NCI-H510A treated with DMSO at 0.1 percent for 48 hours (cell line): ENCODE measurements at regions not wholly inside any gene's neighbourhood (a gene's known extent, or its start where the extent isn't known, plus 50 kb on each side); places are given as distances from the start of the nearest gene placed in this dataset.

Experiments used
- DNase-seq: peaks from one replicate; lab custom pipeline; 2025; lab: John Stamatoyannopoulos, UW

DNA sequence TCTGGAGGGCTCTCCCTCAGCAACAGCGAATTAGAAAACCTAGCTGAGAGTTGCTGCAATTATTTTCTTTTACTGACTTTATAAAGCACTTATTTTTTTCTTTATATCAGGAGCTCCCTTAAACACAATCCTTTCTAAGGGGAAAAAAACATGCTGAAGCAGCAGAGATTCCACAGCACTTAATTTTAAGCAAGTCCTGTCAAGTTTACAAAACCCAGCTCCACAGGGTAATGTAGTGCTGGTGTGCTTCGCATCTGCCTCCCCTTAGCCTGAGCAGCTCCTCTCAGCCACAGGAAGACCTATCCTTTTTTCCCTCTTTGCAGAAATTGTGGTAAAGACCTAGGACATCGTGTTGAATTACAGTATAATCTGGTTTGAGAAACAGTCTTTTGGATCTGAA lies 208.1 kb upstream of the SYNDIG1 start:
- DNase-seq = no peak

DNA sequence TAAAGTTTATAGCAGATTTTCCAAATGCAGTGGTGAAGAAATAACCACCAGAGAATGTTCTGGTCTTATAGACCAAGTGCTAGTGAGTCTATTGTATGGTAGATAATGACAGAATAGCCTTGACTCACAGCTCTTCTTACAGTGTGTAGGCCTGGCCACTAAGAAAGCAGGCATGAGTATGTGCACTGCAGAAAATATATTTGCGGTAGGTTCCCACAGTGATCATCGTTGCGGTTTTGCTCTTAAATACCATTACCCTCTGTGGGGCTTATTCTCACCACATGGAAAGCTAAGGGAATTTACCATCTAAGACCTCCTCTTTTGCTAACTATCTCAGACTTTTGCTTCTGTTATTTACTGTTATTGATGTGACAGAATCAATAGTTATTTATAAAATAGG lies 212.3 kb upstream of the SYNDIG1 start:
- DNase-seq = no peak

DNA sequence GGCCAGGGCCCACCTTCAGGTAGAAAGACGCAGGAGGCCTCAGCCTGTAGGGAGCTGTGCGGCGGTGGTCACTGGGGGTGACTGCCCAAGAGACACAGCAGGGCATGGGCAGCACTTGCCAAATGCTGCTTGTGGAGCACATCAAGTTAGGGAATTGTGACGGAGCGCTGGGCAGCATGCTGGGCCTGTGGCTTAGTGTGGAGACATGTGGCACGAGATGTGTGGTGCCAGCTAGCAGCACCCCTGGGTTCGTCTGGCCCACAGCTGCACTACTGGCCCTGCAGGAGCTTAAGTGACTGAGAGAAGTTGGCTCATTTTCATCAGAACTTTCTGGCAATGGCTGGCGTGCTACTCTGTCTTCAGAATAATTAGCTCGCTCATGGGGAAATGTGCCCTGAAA lies 213.1 kb upstream of the SYNDIG1 start:
- DNase-seq = no peak

DNA sequence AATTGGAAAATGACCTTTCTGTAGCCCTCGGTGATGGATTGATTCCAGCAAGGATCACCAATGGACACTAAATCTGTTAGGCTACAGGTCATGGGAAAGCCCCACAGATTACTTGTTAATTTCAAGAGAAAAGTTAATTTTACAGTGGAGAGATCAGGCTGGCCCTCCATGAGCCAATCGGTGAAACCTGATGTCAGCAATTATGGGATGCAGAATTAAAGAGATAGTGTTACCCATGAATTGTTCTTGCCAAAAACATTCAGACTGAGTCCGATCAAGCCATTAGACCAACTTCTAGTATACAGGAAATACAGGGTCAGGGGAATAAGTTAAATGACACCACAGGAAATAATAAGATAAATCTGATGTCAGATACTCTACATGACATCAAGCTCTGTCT lies 214.9 kb upstream of the SYNDIG1 start:
- no peak for DNase-seq

DNA sequence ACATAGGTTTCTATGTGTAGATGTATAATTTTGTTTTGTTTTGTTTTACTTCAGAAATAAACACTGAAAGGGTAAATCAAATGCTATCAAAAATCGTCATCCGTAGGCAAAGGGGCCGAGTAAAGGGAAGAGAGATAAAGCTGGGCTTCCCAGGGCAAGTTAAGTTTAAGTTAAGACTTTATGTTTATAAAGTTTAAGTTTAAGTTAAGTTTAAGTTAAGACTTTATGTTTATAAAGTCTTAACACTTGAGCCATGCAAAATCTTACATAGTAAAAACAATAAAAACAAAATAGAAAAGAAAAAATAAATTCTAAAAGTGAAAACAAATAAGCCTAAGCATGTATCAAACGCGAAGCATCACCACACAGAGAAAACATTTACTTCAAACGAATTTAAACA lies 216.1 kb upstream of the SYNDIG1 start:
- no peak for DNase-seq

DNA sequence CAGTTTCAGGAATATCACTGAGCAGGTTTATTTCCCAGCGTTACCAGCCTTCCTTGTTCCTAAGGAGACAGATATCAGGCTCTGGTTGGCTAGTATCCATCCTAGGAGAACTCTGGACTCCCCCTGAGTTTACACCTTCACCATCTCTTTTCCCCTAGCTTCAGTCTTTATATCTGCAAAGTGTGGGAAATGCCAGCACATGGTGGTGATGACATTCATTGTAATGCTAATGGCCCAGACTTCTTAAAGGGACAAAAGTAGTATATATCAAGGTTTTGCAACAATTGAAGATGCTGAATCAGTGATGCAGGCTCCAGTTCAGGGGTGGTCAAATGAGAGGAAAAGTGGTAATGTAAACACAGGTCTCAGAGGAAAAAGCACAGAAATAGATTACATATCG lies 224.3 kb upstream of the SYNDIG1 start:
- no peak for DNase-seq

DNA sequence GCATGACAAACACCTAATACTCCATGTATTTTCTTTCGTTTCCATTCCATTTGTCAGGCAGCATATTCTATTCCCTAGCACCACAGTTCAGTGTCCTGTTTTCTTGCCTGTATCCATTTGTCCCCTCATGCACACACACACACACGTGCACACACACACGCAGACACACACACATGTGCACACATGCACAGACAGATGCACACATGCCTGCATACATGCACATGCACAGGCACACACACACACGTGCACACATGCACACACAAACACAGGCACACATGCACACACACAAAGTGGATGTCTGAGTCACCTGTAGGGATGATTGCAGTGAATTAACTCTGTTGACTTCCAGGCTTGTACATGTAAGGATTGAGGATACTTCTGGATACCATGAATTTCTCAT lies 226.7 kb upstream of the SYNDIG1 start:
- no peak for DNase-seq

DNA sequence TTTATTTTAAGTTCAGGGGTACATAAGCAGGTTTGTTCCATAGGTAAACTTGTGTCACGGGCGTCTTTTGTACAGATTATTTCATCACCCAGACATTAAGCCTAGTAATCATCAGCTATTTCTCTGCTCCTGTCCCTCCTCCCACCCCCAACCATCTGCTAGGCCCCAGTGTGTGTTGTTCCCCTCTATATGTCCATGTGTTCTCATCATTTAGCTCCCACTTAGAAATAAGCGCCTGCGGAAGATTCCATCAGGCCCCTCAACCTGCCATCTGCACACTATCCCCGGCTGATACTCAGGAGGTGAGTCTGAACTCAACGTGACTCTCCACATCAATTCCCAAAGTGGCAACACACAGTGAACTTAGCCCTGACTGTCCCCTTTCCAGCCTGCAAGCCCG lies 228.0 kb upstream of the SYNDIG1 start:
- DNase-seq = no peak

DNA sequence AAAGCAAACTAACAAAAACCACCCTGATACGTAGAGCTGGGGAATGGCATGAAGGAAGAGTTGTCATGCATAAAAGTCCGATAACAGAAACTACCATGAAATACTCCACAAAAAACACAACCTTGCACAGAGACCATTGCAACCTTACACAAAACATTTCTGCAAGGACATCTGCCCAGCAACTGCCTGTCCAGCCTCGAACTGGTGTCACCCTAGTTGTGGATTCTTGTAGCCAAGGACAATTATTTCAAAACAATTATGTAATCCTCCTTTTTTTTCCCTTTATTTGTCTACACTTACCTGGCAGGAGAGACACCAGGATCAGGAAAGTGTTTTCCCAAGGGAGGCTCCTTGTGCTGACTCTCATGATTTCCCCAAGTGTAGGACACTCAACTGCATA lies 232.5 kb upstream of the SYNDIG1 start:
- no peak for DNase-seq

DNA sequence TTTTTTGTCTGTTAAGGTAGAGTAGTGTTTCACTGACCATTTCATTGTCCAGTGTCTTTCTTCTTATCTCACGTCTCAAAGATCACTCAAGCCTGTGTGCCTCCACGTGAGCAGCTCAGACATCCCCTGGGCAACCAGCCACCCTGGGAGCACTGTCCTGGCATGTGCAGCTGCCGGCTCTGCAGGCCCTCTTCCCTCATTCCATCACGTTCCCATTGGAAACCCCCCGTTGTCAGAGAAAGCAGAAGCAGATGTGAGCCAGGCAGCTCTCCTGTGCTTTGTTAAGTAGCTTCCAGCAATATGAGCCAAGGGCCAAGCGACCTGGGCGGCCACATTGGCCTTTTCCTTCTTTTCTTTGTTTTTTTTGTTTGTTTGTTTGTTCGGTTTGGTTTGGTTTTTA lies 233.2 kb upstream of the SYNDIG1 start:
- no peak for DNase-seq

DNA sequence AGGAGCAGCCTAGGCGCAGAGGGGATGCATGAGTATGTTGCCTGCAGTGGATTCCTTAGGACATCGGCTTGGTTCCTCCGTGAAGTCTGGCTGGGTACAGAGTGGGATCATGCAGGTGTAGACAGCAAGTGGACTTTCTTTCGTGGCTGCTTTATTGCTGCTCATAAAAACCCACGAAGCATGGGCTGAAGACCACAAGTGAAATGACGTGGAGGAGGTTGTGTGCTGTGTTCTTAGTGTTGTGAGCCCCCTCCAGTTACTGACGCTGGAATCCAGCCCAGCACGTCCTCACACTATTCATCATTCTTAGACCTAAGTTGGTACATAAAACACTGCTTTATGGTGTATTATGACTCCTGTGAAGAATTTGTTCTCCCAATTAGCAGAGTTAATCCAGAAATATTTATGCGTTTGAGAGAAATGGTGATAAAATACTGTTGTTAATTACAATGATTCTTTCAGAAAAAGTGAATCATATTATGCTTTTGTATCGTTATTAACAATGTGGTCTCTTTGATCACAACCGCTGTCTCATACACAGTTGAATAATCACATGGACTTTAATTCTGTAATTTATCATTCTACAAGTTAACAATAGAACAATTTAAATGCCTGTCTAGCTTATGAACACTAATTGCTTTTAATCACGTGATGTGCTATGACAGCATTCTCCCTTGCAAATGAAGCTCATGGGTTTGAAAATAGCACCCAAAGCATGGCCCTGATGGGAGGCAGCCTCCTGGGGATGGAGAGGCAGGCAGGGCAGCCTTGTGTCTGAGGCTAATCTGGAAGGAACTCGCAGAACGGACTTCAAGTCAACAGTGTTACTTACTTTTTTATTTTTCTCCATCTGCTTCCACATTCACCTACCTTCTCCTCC lies 233.9 kb upstream of the SYNDIG1 start:
- DNase-seq = no peak

DNA sequence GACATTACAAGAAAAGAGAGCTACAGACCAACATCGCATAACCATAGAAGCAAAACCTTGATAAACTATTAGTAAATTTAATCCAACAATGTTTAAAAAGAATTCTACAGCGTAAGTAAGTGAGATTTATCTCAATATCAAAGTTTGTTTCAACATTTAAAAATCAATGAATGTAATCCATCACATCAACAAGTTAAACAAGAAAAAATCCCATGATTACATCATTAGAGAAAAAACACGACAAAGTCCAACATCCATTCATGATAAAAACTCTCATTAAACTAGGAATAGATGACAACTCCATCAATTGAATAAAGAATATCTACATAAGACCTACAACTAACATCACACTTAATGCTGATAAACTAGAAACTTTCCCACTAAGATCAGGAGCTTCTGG lies 239.0 kb upstream of the GGTLC1 start:
- no peak for DNase-seq

DNA sequence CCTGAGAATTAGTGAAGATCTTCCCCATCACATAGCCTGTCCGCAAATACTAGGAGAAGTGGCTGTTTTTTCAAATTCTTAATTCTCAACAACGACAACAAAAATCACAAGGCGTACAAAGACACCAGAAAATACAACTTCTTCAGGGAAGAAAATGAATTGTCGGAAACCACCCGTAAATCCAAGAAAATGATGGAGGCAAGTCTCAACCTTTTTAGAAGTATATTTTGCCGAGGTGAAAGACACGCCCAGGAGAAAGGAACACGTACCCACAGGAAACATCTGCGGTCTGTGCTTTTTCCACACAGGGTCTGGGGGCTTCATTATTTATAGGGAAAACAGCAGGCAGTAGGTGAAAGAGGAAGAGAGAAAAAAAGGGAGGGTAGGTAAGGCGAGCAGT lies 223.9 kb upstream of the GGTLC1 start:
- DNase-seq = no peak

DNA sequence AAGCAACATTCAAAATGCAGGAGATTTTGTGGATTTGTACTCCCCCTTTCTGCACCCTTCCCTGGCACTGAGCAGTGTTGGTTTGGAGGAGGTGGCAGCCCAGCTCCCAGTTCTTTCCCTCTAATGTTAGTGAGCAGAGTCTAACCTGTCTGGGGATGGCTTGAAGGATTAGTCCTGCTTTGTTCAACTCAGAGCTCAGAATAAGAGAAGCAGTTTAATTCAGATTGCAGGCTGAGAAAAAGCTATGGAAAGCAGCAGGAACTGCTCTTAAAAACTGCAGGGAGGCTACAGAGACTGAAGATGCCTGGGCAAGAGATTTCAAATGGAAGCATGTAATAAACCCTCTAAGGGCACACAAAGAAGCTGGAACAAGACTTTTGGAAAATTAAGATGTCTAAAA lies 223.4 kb upstream of the GGTLC1 start:
- DNase-seq = no peak

DNA sequence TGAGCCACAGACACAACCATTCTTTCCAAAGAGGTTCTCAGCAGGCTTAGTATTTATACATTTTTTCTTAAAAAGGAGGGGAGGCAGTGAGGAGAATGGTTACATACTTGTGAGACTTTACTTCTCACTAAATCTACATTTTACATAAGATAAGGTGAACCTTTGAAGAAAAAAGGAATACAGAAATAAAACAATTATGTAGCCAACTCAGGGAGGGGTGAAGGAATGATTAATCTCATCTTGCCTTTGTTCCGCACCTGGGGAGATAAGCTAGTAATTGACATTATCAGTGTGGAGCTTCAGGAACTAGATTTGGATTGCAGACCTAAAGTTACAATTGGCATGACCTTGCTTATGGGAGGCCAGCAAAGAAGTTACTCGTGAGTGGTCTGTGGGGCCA lies 221.8 kb upstream of the GGTLC1 start:
- no peak for DNase-seq

DNA sequence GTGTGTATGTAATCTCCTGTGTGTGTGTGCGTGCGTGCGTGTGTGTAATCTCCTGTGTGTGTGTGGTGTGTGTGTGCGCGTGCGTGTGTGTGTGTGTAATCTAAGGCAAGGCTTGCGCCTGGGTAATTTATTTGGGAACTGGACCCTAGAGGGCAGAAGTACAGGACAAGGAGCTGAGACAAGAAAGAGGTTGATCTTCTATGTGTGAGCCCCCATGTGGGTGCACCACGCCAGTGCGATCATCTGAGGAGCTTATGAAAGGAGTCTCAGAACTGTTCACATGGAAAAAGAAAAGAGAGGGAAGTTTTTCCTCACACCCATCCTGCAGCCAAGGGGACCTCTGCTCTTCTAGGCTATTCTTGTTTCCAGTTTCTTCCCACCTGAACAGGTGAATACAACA lies 220.1 kb upstream of the GGTLC1 start:
- DNase-seq = no peak

DNA sequence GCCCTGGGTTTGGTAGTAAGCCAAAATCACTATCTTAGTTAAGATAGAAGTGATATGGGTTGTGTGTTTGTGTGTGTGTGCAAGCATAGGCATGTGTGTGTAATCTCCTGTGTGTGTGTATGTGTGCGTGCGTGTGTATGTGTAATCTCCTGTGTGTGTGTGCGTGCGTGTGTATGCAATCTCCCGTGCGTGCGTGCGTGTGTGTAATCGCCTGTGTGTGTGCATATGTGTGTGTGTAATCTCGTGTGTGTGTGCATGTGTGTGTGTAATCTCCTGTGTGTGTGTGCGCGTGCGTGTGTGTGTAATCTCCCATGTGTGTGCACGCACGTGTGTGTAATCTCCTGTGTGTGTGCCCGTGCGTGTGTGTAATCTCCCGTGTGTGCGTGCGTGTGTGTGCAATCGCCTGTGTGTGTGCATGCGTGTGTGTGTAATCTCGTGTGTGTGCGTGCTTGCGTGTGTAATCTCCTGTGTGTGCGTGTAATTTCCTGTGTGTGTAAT lies 219.3 kb upstream of the GGTLC1 start:
- no peak for DNase-seq

DNA sequence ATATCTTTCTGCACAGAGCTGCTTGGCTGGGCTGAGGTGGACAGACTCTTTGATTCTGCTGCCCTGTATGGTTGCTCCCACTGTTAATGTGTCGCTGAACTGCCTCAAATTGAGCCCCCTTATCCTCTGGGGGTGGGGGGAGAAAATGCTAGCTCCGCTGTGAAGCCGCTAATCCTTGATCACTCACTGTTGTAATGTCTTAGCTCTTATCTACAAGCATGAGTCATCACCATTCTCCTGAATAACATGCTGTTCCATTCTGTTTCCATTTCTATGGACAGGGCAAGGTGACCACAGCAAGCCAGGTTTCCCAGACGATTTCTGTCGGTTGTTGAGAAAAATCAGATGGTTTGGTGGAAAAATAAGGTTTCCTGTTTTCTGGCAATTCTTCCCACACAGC lies 218.4 kb upstream of the GGTLC1 start:
- no peak for DNase-seq

DNA sequence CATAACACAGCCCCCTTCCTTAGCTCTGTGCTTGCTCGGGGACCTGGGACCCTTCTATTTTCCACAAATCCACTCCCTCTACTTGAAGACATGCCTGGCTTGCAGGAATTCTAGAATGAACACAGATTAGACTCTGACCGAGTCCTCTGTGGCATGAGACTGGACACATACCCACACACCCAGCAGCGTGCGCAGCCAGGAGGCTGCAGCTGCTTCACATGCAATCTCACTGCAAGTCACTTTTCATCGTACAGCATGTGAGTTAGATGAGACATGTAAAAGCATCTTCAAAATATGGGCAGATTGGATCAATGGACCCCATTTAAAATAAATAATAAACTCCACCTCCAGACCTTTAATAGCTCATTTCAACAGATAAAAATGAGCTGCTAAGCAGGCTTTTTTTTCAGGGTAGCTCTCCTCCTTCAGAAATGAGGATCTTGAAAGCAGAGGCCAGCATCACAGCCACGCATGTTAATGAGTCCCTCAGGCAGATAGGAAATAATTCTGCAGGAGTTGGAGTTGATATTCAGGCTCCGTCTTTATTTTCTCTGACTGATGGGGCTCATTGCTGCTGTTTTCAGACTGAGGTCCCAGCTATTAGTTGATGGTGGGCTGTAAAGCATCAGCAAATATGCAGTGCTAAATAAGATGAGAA lies 215.1 kb upstream of the GGTLC1 start:
- no peak for DNase-seq

DNA sequence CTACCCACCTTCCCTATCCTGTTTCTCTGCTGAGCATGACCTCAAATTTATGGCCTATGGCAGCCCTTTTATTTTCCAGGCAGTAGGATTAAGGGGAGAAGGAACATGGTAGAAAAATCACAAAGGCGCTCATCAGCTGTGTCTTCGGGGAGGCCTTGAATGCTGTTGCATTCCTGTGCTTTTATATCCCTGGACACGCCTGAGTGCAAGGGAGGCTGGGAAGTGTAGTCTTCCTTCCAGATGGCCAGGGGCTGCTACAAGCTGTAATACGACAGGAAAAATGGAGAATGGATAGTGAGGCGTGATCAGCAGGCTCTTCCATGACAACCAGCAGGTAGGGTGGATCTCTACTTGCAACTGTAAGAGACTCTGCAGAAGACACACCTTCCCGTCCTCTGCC lies 210.9 kb upstream of the GGTLC1 start:
- DNase-seq = no peak

DNA sequence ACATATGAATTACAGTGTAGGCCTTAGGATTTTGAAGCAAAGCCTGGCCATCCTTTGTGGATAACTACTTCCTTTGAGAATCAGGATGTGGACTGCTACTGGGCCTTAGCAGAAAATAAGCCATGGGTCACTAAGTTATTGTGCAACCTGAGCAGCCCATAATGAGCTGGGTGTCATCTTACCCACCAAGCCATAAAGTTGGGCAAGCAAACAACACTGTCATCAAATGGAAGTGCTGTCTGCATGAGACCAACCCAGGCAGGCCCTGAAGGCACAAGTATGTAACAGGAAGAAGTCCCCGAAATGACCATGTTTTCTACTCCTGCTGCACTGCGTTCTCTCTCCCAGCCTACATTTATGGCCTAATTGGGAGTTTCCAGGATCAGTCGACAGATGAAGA lies 205.6 kb upstream of the GGTLC1 start:
- DNase-seq = no peak

DNA sequence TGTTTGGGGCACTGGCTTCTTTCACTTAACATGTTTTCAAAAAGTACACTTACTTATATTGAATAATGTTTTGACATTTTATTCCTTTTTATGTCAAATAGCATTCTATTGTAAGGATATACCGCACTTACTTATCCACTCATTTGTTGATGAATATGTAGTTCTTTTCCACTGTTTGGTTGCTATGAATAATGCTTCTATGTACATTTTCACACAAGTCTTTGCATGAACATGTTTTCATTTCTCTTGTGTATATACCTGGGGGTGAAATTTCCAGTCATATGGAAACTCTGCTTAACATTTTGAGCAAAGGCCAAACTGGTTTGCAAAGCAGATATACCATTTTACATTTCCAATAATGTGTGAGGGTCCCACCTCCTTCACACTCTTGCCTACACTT lies 202.3 kb upstream of the GGTLC1 start:
- DNase-seq = no peak

DNA sequence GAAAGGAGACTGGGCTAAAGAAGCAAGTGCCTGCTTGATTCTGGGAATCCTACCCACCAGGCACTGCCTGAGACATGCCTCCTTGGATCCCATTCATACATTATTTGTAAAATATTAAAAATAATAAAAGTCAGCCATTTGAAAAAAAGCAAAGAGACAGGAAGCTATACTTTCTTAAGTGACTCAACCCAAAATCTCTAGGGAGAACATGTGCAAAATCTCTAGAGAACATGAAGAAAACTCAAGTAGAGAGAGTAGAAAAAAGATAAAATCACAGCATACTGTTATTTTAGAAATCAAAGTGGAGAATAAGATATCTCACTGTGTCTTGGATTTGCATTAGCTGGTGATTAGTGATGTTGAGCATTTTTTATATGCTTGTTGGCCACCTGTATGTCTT lies 197.2 kb upstream of the GGTLC1 start:
- DNase-seq = no peak

DNA sequence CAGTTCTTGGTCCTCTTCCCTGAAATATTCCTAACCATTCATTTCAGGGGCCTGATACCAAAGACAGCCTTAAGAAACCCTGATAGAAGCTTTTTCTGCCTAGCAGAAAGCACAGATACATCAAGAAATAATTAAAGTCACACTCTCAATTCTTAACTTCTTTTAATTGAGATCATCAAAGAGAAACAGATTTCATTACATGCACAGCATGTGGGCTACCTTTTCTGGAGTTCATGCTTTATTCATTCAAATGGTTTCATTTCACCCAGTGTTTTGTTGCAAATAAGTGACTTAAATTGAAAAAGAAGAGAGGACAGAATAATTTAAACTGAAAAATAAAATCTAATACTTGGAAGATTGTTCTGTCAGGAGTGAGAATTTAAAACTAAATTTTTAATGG lies 192.6 kb upstream of the GGTLC1 start:
- no peak for DNase-seq
